H1 (cell line): ENCODE measurements at regions not wholly inside any gene's neighbourhood (a gene's known extent, or its start where the extent isn't known, plus 50 kb on each side); places are given as distances from the start of the nearest gene placed in this dataset.

ENCODE experiments used
- CTCF ChIA-PET: fragments of 300-600 bp; sonication (Branson Sonifier 250); formaldehyde crosslinking; loops from one replicate; lab custom pipeline; 2021; ENCODE audit not compliant: partially characterized antibody; lab: Charles Lee
- POLR2A ChIA-PET: fragments of 300-600 bp; sonication (Branson Sonifier 250); formaldehyde crosslinking; loops from one replicate; lab custom pipeline; 2021; ENCODE audit warnings: inconsistent platforms; ENCODE audit not compliant: partially characterized antibody; lab: Charles Lee
- DNase-seq, 2 experiments: peaks; one replicate each; pipeline versions ENCODE4 v3.0.0 to v3.0.0-alpha.2; 2010 to 2022; ENCODE audit warnings: low spot score in 2 of 2, low read depth in 1 of 2, mixed read lengths in 1 of 2
- FAIRE-seq: peaks from 2 replicates; lab custom pipeline; 2011; peaks lifted over from hg19 to GRCh38; lab: Jason Lieb, UNC
- H2AFZ ChIP-seq: 2 replicates; pipeline ENCODE4 v1.8.1; 2012; ENCODE audit warnings: low read length, inconsistent platforms
- H2AK5ac ChIP-seq: 2 replicates; pipeline ENCODE4 v1.6.1; 2013; ENCODE audit warnings: low read depth, low read length
- H2BK120ac ChIP-seq: replicated peaks from 2 replicates; pipeline ENCODE3; 2013; ENCODE audit warnings: low read depth, low read length, inconsistent platforms
- H2BK12ac ChIP-seq: 2 replicates; pipeline ENCODE4 v1.6.1; 2013; ENCODE audit warnings: low read depth, low read length
- H2BK15ac ChIP-seq: 2 replicates; pipeline ENCODE4 v1.6.1; 2013; ENCODE audit warnings: low read length
- H2BK20ac ChIP-seq: 2 replicates; pipeline ENCODE4 v1.6.1; 2013; ENCODE audit warnings: low read length
- H2BK5ac ChIP-seq: 2 replicates; pipeline ENCODE4 v1.6.1; 2013; ENCODE audit warnings: low read depth, low read length
- H3K14ac ChIP-seq: 2 replicates; pipeline ENCODE4 v1.6.1; 2013; ENCODE audit warnings: inconsistent platforms; ENCODE audit not compliant: insufficient read length
- H3K18ac ChIP-seq: 2 replicates; pipeline ENCODE4 v1.6.1; 2013; ENCODE audit warnings: low read length; ENCODE audit errors: extremely low read depth
- H3K23ac ChIP-seq: 2 replicates; pipeline ENCODE4 v1.6.1; 2013; ENCODE audit warnings: inconsistent platforms; ENCODE audit not compliant: insufficient read length
- H3K23me2 ChIP-seq: 2 replicates; pipeline ENCODE4 v1.6.1; 2013; ENCODE audit warnings: low read depth, low read length
- H3K27ac ChIP-seq: 2 replicates; pipeline ENCODE4 v1.6.1; 2011; ENCODE audit warnings: low read depth, low read length, inconsistent platforms
- H3K27me3 ChIP-seq, 4 experiments: replicated peaks in 1 of 4; 1 replicate in 1 of 4; 2 replicates in 3 of 4; pipeline versions ENCODE4 v1.6.1 to v1.8.1; 2011 to 2013; ENCODE audit warnings: low read length in 3 of 4, mild to moderate bottlenecking in 3 of 4, inconsistent platforms in 2 of 4, mixed read lengths in 2 of 4, moderate library complexity in 1 of 4; ENCODE audit not compliant: control insufficient read depth in 3 of 4, insufficient read depth in 3 of 4; ENCODE audit errors: extremely low read depth in 1 of 4
- H3K36me3 ChIP-seq, 4 experiments: 2 replicates each; pipeline versions ENCODE4 v1.6.1 to v1.8.1; 2011 to 2013; ENCODE audit warnings: mild to moderate bottlenecking in 4 of 4, low read length in 3 of 4, moderate library complexity in 2 of 4, control low read depth in 1 of 4, inconsistent platforms in 1 of 4; ENCODE audit not compliant: insufficient read depth in 4 of 4, control insufficient read depth in 2 of 4
- H3K4ac ChIP-seq: replicated peaks from 2 replicates; pipeline ENCODE3; 2013; ENCODE audit warnings: low read length, low read depth, mixed read lengths, inconsistent platforms; ENCODE audit not compliant: insufficient read length
- H3K4me1 ChIP-seq, 4 experiments: replicated peaks in 1 of 4; 1 replicate in 1 of 4; 2 replicates in 3 of 4; pipeline versions ENCODE4 v1.6.1 to v1.8.1; 2011 to 2013; ENCODE audit warnings: low read length in 3 of 4, inconsistent platforms in 2 of 4, mixed read lengths in 1 of 4; ENCODE audit not compliant: insufficient read depth in 4 of 4, control insufficient read depth in 3 of 4
- H3K4me2 ChIP-seq, 2 experiments: 2 replicates each; pipeline versions ENCODE4 v1.6.1 to v1.8.1; 2011 to 2013; ENCODE audit warnings: low read depth in 2 of 2, low read length in 2 of 2, control low read depth in 1 of 2, inconsistent platforms in 1 of 2, mild to moderate bottlenecking in 1 of 2; ENCODE audit not compliant: insufficient read depth in 1 of 2
- H3K4me3 ChIP-seq, 4 experiments: fragments of 200-600, 300-600 bp in 1 of 4; sonication (generic), shearing (Covaris generic), sonication (Bioruptor Twin) in 1 of 4; 2 replicates each; pipeline versions ENCODE4 v1.5.1 to v1.8.1; 2011 to 2016; ENCODE audit warnings: low read length in 4 of 4, low read depth in 3 of 4, control low read depth in 2 of 4, inconsistent platforms in 2 of 4, mild to moderate bottlenecking in 2 of 4, mixed read lengths in 1 of 4, moderate library complexity in 1 of 4; ENCODE audit not compliant: insufficient read depth in 2 of 4; ENCODE audit errors: extremely low read depth in 1 of 4
- H3K56ac ChIP-seq: replicated peaks from 2 replicates; pipeline ENCODE3; 2013; ENCODE audit warnings: low read depth, mild to moderate bottlenecking, mixed read lengths, low read length, inconsistent platforms; ENCODE audit not compliant: insufficient read length
- H3K79me1 ChIP-seq: 2 replicates; pipeline ENCODE4 v1.6.1; 2013; ENCODE audit warnings: low read depth, low read length, control low read depth
- H3K79me2 ChIP-seq, 2 experiments: 2 replicates each; pipeline versions ENCODE4 v1.6.1 to v1.8.1; 2012 to 2013; ENCODE audit warnings: low read length in 2 of 2, mild to moderate bottlenecking in 2 of 2, inconsistent platforms in 1 of 2; ENCODE audit not compliant: insufficient read depth in 2 of 2, control insufficient read depth in 1 of 2
- H3K9ac ChIP-seq, 4 experiments: replicated peaks in 1 of 4; 1 replicate in 1 of 4; 2 replicates in 3 of 4; pipeline versions ENCODE4 v1.6.1 to v1.8.1; 2011 to 2013; ENCODE audit warnings: low read depth in 3 of 4, low read length in 3 of 4, control low read depth in 2 of 4, mild to moderate bottlenecking in 2 of 4, moderate library complexity in 2 of 4, inconsistent platforms in 1 of 4; ENCODE audit errors: extremely low read depth in 1 of 4
- H3K9me3 ChIP-seq, 2 experiments: 2 replicates each; pipeline versions ENCODE4 v1.6.1 to v1.8.1; 2012 to 2013; ENCODE audit warnings: mild to moderate bottlenecking in 2 of 2, moderate library complexity in 2 of 2, control low read depth in 1 of 2, inconsistent platforms in 1 of 2, low read depth in 1 of 2, low read length in 1 of 2, mixed read lengths in 1 of 2; ENCODE audit not compliant: insufficient read depth in 2 of 2
- H4K20me1 ChIP-seq, 2 experiments: replicated peaks in 1 of 2; 2 replicates each; pipeline versions ENCODE3 to v1.8.1; 2011 to 2013; ENCODE audit warnings: inconsistent platforms in 2 of 2, low read length in 2 of 2, mild to moderate bottlenecking in 1 of 2; ENCODE audit not compliant: insufficient read depth in 2 of 2, control insufficient read depth in 1 of 2
- H4K5ac ChIP-seq: 2 replicates; pipeline ENCODE4 v1.6.1; 2013; ENCODE audit warnings: low read length, low read depth, mixed read lengths, inconsistent platforms; ENCODE audit not compliant: insufficient read length
- H4K8ac ChIP-seq: 2 replicates; pipeline ENCODE4 v1.8.0; 2013; ENCODE audit warnings: mild to moderate bottlenecking, moderate library complexity, low read length, inconsistent platforms; ENCODE audit not compliant: insufficient read depth; ENCODE audit errors: extremely low read depth
- H4K91ac ChIP-seq: replicated peaks from 2 replicates; pipeline ENCODE3; 2013; ENCODE audit warnings: low read length, mixed read lengths, inconsistent platforms; ENCODE audit not compliant: insufficient read length
- JUND ChIP-seq: IDR thresholded peaks from 2 replicates; pipeline ENCODE4 v1.6.1; 2011; ENCODE audit warnings: mild to moderate bottlenecking, improper control_type of control experiment, low read length
- POLR2AphosphoS5 ChIP-seq: IDR thresholded peaks from 2 replicates; pipeline ENCODE4 v1.6.1; 2011; ENCODE audit warnings: low read depth, low read length
- RAD21 ChIP-seq, 2 experiments: IDR thresholded peaks in 1 of 2; conservative IDR thresholded peaks in 1 of 2; 2 replicates each; pipeline ENCODE4 v1.6.1; 2011; ENCODE audit warnings: low read depth in 2 of 2, low read length in 2 of 2, improper control_type of control experiment in 1 of 2, inconsistent platforms in 1 of 2, mild to moderate bottlenecking in 1 of 2, moderate library complexity in 1 of 2
- TEAD4 ChIP-seq: IDR thresholded peaks from 2 replicates; pipeline ENCODE4 v1.6.1; 2012; ENCODE audit warnings: low read depth, low read length, inconsistent platforms, mixed read lengths
- WGBS, 2 experiments: shearing (Covaris generic) in 1 of 2; methylation state at CpG; one replicate each; pipeline versions ENCODE4 v1.1.6 to v1.1.7; 2013 to 2015; ENCODE audit warnings: low lambda C conversion rate in 2 of 2, mixed read lengths in 2 of 2, inconsistent platforms in 1 of 2, low coverage in 1 of 2, missing lambda C conversion rate in 1 of 2; ENCODE audit not compliant: insufficient replicate concordance in 2 of 2, insufficient coverage in 1 of 2, insufficient read length in 1 of 2; ENCODE audit errors: extremely low coverage in 1 of 2, missing lambda C conversion rate in 1 of 2; 5-methylcytosine and 5-hydroxymethylcytosine counted together
- TF ChIP-seq, protein P1 (sequence below), 3 experiments: IDR thresholded peaks; 1 replicate in 2 of 3; 2 replicates in 1 of 3; pipeline versions ENCODE4 v1.5.1 to v1.6.1; 2011; ENCODE audit warnings: low read length in 3 of 3, mild to moderate bottlenecking in 3 of 3, inconsistent platforms in 2 of 3, low read depth in 1 of 3, moderate library complexity in 1 of 3; ENCODE audit not compliant: insufficient read depth in 1 of 3; ENCODE audit errors: control extremely low read depth in 1 of 3

DNA sequence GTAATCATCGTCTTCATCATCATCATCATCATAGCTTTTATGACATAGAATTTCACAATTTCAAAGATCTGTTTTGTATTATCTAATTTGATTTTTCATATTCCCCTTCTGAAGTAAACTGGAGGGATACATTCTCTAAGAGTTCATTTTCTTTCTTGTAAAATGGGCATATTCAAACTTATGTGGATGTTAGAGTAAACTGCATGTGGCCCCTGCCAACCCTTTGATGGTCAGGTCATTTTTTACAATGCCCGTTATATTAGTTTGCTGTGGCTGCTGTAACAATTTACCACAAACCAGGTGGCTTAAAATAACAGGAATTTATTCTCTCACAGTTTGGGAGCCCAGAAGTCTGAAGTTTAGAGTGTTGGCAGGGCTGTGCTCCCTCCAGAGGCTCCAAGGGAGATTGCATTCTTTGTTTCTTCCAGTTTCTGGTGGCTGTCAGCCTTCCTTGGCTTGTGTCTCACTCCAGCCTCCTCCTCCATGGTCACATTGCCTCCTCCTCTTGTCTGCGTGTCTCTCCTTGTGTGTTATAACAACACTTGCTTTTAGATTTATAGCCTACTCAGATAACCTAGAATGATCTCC is 127.5 kb upstream of the MMADHC start:
- H4K91ac ChIP-seq = no peak overlapping the region
- H3K36me3 ChIP-seq = no peaks in the 10 kb centered on the region
- FAIRE-seq (peak; percentile 97), DNase-seq (peak; percentile 21 to 52)
- no peak overlapping the region for H4K8ac ChIP-seq
- H3K4ac ChIP-seq = no peak overlapping the region
- no peak overlapping the region for H2BK120ac ChIP-seq
- H3K4me1 ChIP-seq = peaks cover 0 to 7% (median under 1%) of the 10 kb centered on the region in 4 experiments; a peak in 2 of 7 replicates
- ChIA-PET POLR2A (no interaction called here), CTCF (interaction anchor here (0.6 to 1.7 kb wide), 5 partner anchors 16 to 99 kb away, joined by 3 to 5 read pairs (median 3); no protein-coding TSS in a partner anchor)
- no peaks in the 10 kb centered on the region for H3K9me3 ChIP-seq
- no peak overlapping the region for H2BK5ac ChIP-seq
- H3K4me2 ChIP-seq = no peak overlapping the region
- H2BK20ac ChIP-seq = no peak overlapping the region
- no peak overlapping the region for H3K27ac ChIP-seq
- no peak overlapping the region for H4K5ac ChIP-seq
- H3K23ac ChIP-seq = no peak overlapping the region
- no peaks in the 10 kb centered on the region for H3K79me1 ChIP-seq
- no peak overlapping the region for H2AK5ac ChIP-seq
- H2BK12ac ChIP-seq = no peak overlapping the region; the same call in 1 of the 2 replicates
- no peaks in the 10 kb centered on the region for H3K79me2 ChIP-seq
- no peak overlapping the region for H3K14ac ChIP-seq
- H3K27me3 ChIP-seq = no peaks in the 10 kb centered on the region
- H3K4me3 ChIP-seq = no peak overlapping the region
- no peak overlapping the region for H2BK15ac ChIP-seq
- TF ChIP-seq RAD21 (IDR thresholded peaks at IDR 0.05 in 1 of 2, conservative IDR thresholded peaks at IDR 0.05 in 1 of 2; ENCODE audit: low read depth in 2 of 2, low read length in 2 of 2) (peak; percentile 74 to 80), TEAD4 (peak; percentile 3; the same call in 1 of the 2 replicates), POLR2AphosphoS5 (no peak), JUND (no peak)
- TF ChIP-seq, protein P1, sequence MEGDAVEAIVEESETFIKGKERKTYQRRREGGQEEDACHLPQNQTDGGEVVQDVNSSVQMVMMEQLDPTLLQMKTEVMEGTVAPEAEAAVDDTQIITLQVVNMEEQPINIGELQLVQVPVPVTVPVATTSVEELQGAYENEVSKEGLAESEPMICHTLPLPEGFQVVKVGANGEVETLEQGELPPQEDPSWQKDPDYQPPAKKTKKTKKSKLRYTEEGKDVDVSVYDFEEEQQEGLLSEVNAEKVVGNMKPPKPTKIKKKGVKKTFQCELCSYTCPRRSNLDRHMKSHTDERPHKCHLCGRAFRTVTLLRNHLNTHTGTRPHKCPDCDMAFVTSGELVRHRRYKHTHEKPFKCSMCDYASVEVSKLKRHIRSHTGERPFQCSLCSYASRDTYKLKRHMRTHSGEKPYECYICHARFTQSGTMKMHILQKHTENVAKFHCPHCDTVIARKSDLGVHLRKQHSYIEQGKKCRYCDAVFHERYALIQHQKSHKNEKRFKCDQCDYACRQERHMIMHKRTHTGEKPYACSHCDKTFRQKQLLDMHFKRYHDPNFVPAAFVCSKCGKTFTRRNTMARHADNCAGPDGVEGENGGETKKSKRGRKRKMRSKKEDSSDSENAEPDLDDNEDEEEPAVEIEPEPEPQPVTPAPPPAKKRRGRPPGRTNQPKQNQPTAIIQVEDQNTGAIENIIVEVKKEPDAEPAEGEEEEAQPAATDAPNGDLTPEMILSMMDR (IDR thresholded peaks at IDR 0.05; ENCODE audit: control extremely low read depth in 1 of 3, insufficient read depth in 1 of 3, low read depth in 1 of 3, low read length in 3 of 3) = peak; percentile 37 to 81 (median 70)
- H2AFZ ChIP-seq = no peak overlapping the region
- no peak overlapping the region for H3K9ac ChIP-seq
- H3K23me2 ChIP-seq = no peaks in the 10 kb centered on the region
- WGBS, 2 experiments = 60% methylated on average over 3 of the region's 3 CpGs; no CpG with 5 or more reads in 1 of the 2 experiments
- no peaks in the 10 kb centered on the region for H4K20me1 ChIP-seq
- no peak overlapping the region for H3K56ac ChIP-seq
- H3K18ac ChIP-seq = no peak overlapping the region
